ENCODE measurements at regions not wholly inside any gene's neighbourhood (a gene's known extent, or its start where the extent isn't known, plus 50 kb on each side); places are given as distances from the start of the nearest gene placed in this dataset.
A peak's percentile ranks its signal among the peaks of the same experiment; 100 is the strongest.

GRCh38 chr15:46420990-46421389 lies 786.2 kb downstream of the SQOR start:
- DNase-seq: no peak

GRCh38 chr15:46441294-46442062 lies 806.6 kb downstream of the SQOR start:
- DNase-seq: no peak

- no peak for DNase-seq
Observed at GRCh38 chr15:46442184-46442583, 807.4 kb downstream of the SQOR start.

- no peak for DNase-seq
Observed at GRCh38 chr15:46442901-46443590, 808.2 kb downstream of the SQOR start.

GRCh38 chr15:46450112-46450809 lies 815.4 kb downstream of the SQOR start:
- no peak for DNase-seq

GRCh38 chr15:46450810-46451182 lies 816.0 kb downstream of the SQOR start:
- no peak for DNase-seq

- no peak for DNase-seq
Observed at GRCh38 chr15:46452297-46452820, 817.5 kb downstream of the SQOR start.

- DNase-seq: peak; percentile 24
Observed at GRCh38 chr15:46456456-46456855, 821.6 kb downstream of the SQOR start.

- DNase-seq: no peak
Observed at GRCh38 chr15:46460431-46461094, 825.7 kb downstream of the SQOR start.

- no peak for DNase-seq
Observed at GRCh38 chr15:46461416-46461815, 826.6 kb downstream of the SQOR start.

- no peak for DNase-seq
Observed at GRCh38 chr15:46467041-46467440, 832.2 kb downstream of the SQOR start.

- DNase-seq: no peak
Observed at GRCh38 chr15:46471096-46471495, 836.3 kb downstream of the SQOR start.

GRCh38 chr15:46489276-46489675 lies 854.4 kb downstream of the SQOR start:
- DNase-seq: no peak

GRCh38 chr15:46496491-46497115 lies 861.8 kb downstream of the SQOR start:
- no peak for DNase-seq

- no peak for DNase-seq
Observed at GRCh38 chr15:46502667-46503066, 867.8 kb downstream of the SQOR start.

- no peak for DNase-seq
Observed at GRCh38 chr15:46518381-46518780, 883.6 kb downstream of the SQOR start.

GRCh38 chr15:46523701-46524100 lies 888.9 kb downstream of the SQOR start:
- no peak for DNase-seq

GRCh38 chr15:46525984-46526725 lies 891.3 kb downstream of the SQOR start:
- no peak for DNase-seq

GRCh38 chr15:46526726-46527110 lies 891.9 kb downstream of the SQOR start:
- DNase-seq: no peak

GRCh38 chr15:46543626-46544025 lies 908.8 kb downstream of the SQOR start:
- peak; percentile 39 for DNase-seq

GRCh38 chr15:46548989-46549388 lies 914.2 kb downstream of the SQOR start:
- DNase-seq: no peak
